OCI-LY7 (cell line): ENCODE measurements at regions not wholly inside any gene's neighbourhood (a gene's known extent, or its start where the extent isn't known, plus 50 kb on each side); places are given as distances from the start of the nearest gene placed in this dataset.

Experiments used
- EZH2phosphoT487 ChIP-seq: fragments of 200-600 bp; sonication (generic); IDR thresholded peaks from 2 replicates; pipeline ENCODE4 v1.6.1; 2018; ENCODE audit warnings: low read depth, borderline replicate concordance, mild to moderate bottlenecking, mixed run types, antibody characterized with exemption, low read length, moderate library complexity, mixed read lengths
- TF ChIP-seq, protein P1 (sequence below): fragments of 200-600 bp; sonication (generic); conservative IDR thresholded peaks from 2 replicates; pipeline ENCODE4 v1.5.1; 2014; ENCODE audit warnings: mild to moderate bottlenecking, antibody characterized with exemption, low read length, moderate library complexity, mixed read lengths

GRCh38 chr22:48758881-48759875 lies 1068.5 kb downstream of the BRD1 start:
- TF ChIP-seq, protein P1, sequence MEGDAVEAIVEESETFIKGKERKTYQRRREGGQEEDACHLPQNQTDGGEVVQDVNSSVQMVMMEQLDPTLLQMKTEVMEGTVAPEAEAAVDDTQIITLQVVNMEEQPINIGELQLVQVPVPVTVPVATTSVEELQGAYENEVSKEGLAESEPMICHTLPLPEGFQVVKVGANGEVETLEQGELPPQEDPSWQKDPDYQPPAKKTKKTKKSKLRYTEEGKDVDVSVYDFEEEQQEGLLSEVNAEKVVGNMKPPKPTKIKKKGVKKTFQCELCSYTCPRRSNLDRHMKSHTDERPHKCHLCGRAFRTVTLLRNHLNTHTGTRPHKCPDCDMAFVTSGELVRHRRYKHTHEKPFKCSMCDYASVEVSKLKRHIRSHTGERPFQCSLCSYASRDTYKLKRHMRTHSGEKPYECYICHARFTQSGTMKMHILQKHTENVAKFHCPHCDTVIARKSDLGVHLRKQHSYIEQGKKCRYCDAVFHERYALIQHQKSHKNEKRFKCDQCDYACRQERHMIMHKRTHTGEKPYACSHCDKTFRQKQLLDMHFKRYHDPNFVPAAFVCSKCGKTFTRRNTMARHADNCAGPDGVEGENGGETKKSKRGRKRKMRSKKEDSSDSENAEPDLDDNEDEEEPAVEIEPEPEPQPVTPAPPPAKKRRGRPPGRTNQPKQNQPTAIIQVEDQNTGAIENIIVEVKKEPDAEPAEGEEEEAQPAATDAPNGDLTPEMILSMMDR: no peak
- no peak for TF ChIP-seq EZH2phosphoT487
